ENCODE measurements at regions not wholly inside any gene's neighbourhood (a gene's known extent, or its start where the extent isn't known, plus 50 kb on each side); places are given as distances from the start of the nearest gene placed in this dataset.

GRCh38 chr18:23340661-23341060 is 112.4 kb upstream of the RIOK3 start:
- Histone ChIP-seq H3K4me1 (ENCODE audit: insufficient read depth, low read length) (no peaks in the 10 kb centered on the region), H3K23ac (ENCODE audit: insufficient read length, low read depth, low read length) (no peak overlapping the region), H3T11ph (ENCODE audit: low read length) (no peak overlapping the region), H2BK5ac (ENCODE audit: insufficient read length, low read length) (no peak overlapping the region), H3K27me3 (ENCODE audit: insufficient read depth, low read length) (no peaks in the 10 kb centered on the region), H2AFZ (ENCODE audit: low read length) (no peak overlapping the region), H2AK5ac (ENCODE audit: insufficient read length, low read length) (no peak overlapping the region), H3K9me3 (ENCODE audit: control insufficient read depth, low read depth, low read length) (no peaks in the 10 kb centered on the region), H3K4ac (ENCODE audit: low read depth, low read length) (no peak overlapping the region), H3K56ac (ENCODE audit: insufficient read length, low read depth, low read length) (no peak overlapping the region), H2BK15ac (ENCODE audit: low read depth, low read length) (no peak overlapping the region), H3K18ac (ENCODE audit: insufficient read length, low read depth, low read length) (no peak overlapping the region), H4K8ac (replicated peaks; ENCODE audit: insufficient read length, low read depth, low read length) (no peak overlapping the region), H2BK20ac (ENCODE audit: low read depth, low read length, poor library complexity, severe bottlenecking) (no peak overlapping the region), H2BK12ac (ENCODE audit: insufficient read length, low read depth, low read length) (no peak overlapping the region), H3K9ac (ENCODE audit: extremely low read depth, insufficient read length, low read length) (no peak overlapping the region), H4K20me1 (ENCODE audit: control insufficient read depth, insufficient read depth, insufficient read length) (no peaks in the 10 kb centered on the region), H3K14ac (ENCODE audit: insufficient read depth, low read length) (no peak overlapping the region), H3K79me2 (ENCODE audit: insufficient read depth, low read length) (no peaks in the 10 kb centered on the region), H4K91ac (ENCODE audit: insufficient read length, low read depth, low read length) (no peak overlapping the region), H3K79me1 (ENCODE audit: insufficient read depth, low read depth, low read length, poor library complexity, severe bottlenecking) (no peaks in the 10 kb centered on the region), H3K23me2 (ENCODE audit: insufficient read length, low read depth, low read length, poor library complexity, severe bottlenecking) (no peaks in the 10 kb centered on the region), H2BK120ac (ENCODE audit: low read depth, low read length, poor library complexity, severe bottlenecking) (no peak overlapping the region), H3K27ac (ENCODE audit: insufficient read length, low read depth, low read length) (no peak overlapping the region), H3K4me2 (ENCODE audit: insufficient read depth, insufficient read length, low read length) (no peak overlapping the region), H4K5ac (ENCODE audit: insufficient read length, low read depth, low read length) (no peak overlapping the region)
- Mint-ChIP-seq H3K4me3 (no peak overlapping the region), H3K27ac (no peak overlapping the region), H3K27me3 (ENCODE audit: low read depth) (no peaks in the 10 kb centered on the region), H3K4me1 (peaks cover 0 to 2% of the 10 kb centered on the region in 2 experiments; a peak in 1 of 4 replicates), H3K9me3 (no peaks in the 10 kb centered on the region), H3K36me3 (ENCODE audit: insufficient read depth in 1 of 3, low read depth in 3 of 3) (peaks cover 0 to 6% (median 2%) of the 10 kb centered on the region in 3 experiments; a peak in 2 of 7 replicates)
- WGBS (ENCODE audit: extremely low coverage, insufficient read length, low lambda C conversion rate) = no CpG with 5 or more reads among the region's 9 CpGs
- no peak for TF ChIP-seq CTCF (conservative IDR thresholded peaks at IDR 0.05)
- DNase-seq = no peak
